WTC11 (cell line): ENCODE measurements at regions not wholly inside any gene's neighbourhood (a gene's known extent, or its start where the extent isn't known, plus 50 kb on each side); places are given as distances from the start of the nearest gene placed in this dataset.

Source experiments
- ATAC-seq: fragments of 200-7000 bp; cut with Tn5 transposase; 2 replicates; pipeline ENCODE4 v1.10.0; 2021; ENCODE audit warnings: mild to moderate bottlenecking, moderate library complexity
- CTCF ChIA-PET: fragments of 300-600 bp; sonication (Branson Sonifier 250); formaldehyde crosslinking; loops from one replicate; lab custom pipeline; 2021; ENCODE audit warnings: antibody characterized with exemption; lab: Charles Lee
- POLR2A ChIA-PET: fragments of 350-600 bp; sonication (Branson Sonifier 250); formaldehyde crosslinking; loops from one replicate; lab custom pipeline; 2021; ENCODE audit warnings: antibody characterized with exemption; lab: Charles Lee
- DNase-seq: peaks from one replicate; pipeline ENCODE4 v3.0.0; 2021; ENCODE audit warnings: low spot score
- H3K27ac Mint-ChIP-seq: 2 replicates; pipeline ENCODE4 v1.8.0; 2021; ENCODE audit warnings: mixed read lengths
- H3K27me3 Mint-ChIP-seq: 2 replicates; pipeline ENCODE4 v1.8.0; 2021; ENCODE audit warnings: low read depth, mild to moderate bottlenecking, moderate library complexity, mixed read lengths
- H3K36me3 Mint-ChIP-seq: 2 replicates; pipeline ENCODE4 v1.8.0; 2021; ENCODE audit warnings: mixed read lengths
- H3K4me1 Mint-ChIP-seq: 2 replicates; pipeline ENCODE4 v1.8.0; 2022; ENCODE audit warnings: mixed read lengths
- H3K4me3 Mint-ChIP-seq: 2 replicates; pipeline ENCODE4 v1.8.0; 2021; ENCODE audit warnings: mild to moderate bottlenecking, moderate library complexity, mixed read lengths
- H3K9me3 Mint-ChIP-seq: 2 replicates; pipeline ENCODE4 v1.8.0; 2021; ENCODE audit warnings: mixed read lengths
- ARID4B ChIP-seq: sonication (generic); formaldehyde crosslinking; IDR thresholded peaks from 2 replicates; pipeline ENCODE4 v1.8.0; 2023; ENCODE audit warnings: missing genetic modification reagents, mild to moderate bottlenecking, borderline replicate concordance
- ATF6 ChIP-seq: sonication (generic); formaldehyde crosslinking; IDR thresholded peaks from 2 replicates; pipeline ENCODE4 v1.8.1; 2023; ENCODE audit warnings: mild to moderate bottlenecking, missing genetic modification reagents
- CTCF ChIP-seq: fragments of 200-600 bp; IDR thresholded peaks from 2 replicates; pipeline ENCODE4 v1.8.0; 2022; ENCODE audit warnings: antibody characterized with exemption
- GTF2I ChIP-seq: fragments of 250-450 bp; sonication (Bioruptor Pico); conservative IDR thresholded peaks from 2 replicates; pipeline ENCODE4 v1.4.0; 2021; ENCODE audit warnings: mild to moderate bottlenecking
- NR3C1 ChIP-seq: sonication (generic); formaldehyde crosslinking; conservative IDR thresholded peaks from 2 replicates; pipeline ENCODE4 v1.8.1; 2023; ENCODE audit warnings: low read depth, mild to moderate bottlenecking, missing genetic modification reagents
- PRRX2 ChIP-seq: fragments of 250-450 bp; sonication (Bioruptor Pico); IDR thresholded peaks from 2 replicates; pipeline ENCODE4 v1.8.0; 2021; ENCODE audit warnings: mild to moderate bottlenecking
- USF1 ChIP-seq: sonication (generic); formaldehyde crosslinking; IDR thresholded peaks from 2 replicates; pipeline ENCODE4 v1.8.0; 2022; ENCODE audit warnings: mild to moderate bottlenecking, missing genetic modification reagents
- ZBTB43 ChIP-seq: sonication (generic); formaldehyde crosslinking; IDR thresholded peaks from 2 replicates; pipeline ENCODE4 v1.8.1; 2023; ENCODE audit warnings: mild to moderate bottlenecking, missing genetic modification reagents
- ZNF281 ChIP-seq: sonication (generic); formaldehyde crosslinking; IDR thresholded peaks from 2 replicates; pipeline ENCODE4 v1.8.0; 2023; ENCODE audit warnings: mild to moderate bottlenecking, missing genetic modification reagents

GRCh38 chr4:156558373-156559025 lies 413.1 kb downstream of the PDGFC start:
- ChIA-PET CTCF (interaction anchor here (1.9 kb wide), 1 partner anchor 17 kb away, joined by 9 read pairs; no protein-coding TSS in a partner anchor), POLR2A (no interaction called here)
- H3K36me3 Mint-ChIP-seq = no peaks in the 10 kb centered on the region
- 0 out of 2 replicates have a peak, but pooled peaks cover 2% of the 10 kb centered on the region for H3K4me1 Mint-ChIP-seq
- peaks cover 5% of the 10 kb centered on the region; the same call in 1 of the 2 replicates for H3K9me3 Mint-ChIP-seq
- H3K4me3 Mint-ChIP-seq = no peak overlapping the region
- DNase-seq (no peak), ATAC-seq (no peak)
- H3K27ac Mint-ChIP-seq = no peak overlapping the region
- H3K27me3 Mint-ChIP-seq = no peaks in the 10 kb centered on the region
- TF ChIP-seq ATF6 (CRISPR knock-in tag) = no peak
- TF ChIP-seq, all 79 proteins: peak for 0

- ATAC-seq (no peak), DNase-seq (no peak)
- POLR2A ChIA-PET = no interaction called here
- H3K36me3 Mint-ChIP-seq = no peaks in the 10 kb centered on the region
- H3K27ac Mint-ChIP-seq = no peak overlapping the region
- CTCF ChIA-PET = interaction anchor here (1.9 kb wide), 1 partner anchor 18 kb away, joined by 9 read pairs; no protein-coding TSS in a partner anchor
- H3K4me1 Mint-ChIP-seq = 0 out of 2 replicates have a peak, but pooled peaks cover 2% of the 10 kb centered on the region
- no peak overlapping the region for H3K4me3 Mint-ChIP-seq
- TF ChIP-seq ZBTB43 (CRISPR knock-in tag) = no peak
- TF ChIP-seq ZNF281 (CRISPR knock-in tag) = no peak
- no peak for TF ChIP-seq USF1 (CRISPR knock-in tag)
- no peak for TF ChIP-seq NR3C1 (CRISPR knock-in tag)
- no peak for TF ChIP-seq CTCF
- TF ChIP-seq GTF2I = no peak
- TF ChIP-seq ARID4B (CRISPR knock-in tag) = no peak
- TF ChIP-seq PRRX2 (CRISPR knock-in tag) = no peak
- no peaks in the 10 kb centered on the region for H3K27me3 Mint-ChIP-seq
- H3K9me3 Mint-ChIP-seq = peaks cover 5% of the 10 kb centered on the region; the same call in 1 of the 2 replicates
Observed at GRCh38 chr4:156557920-156558319, 413.7 kb downstream of the PDGFC start.
